ENCODE measurements at regions not wholly inside any gene's neighbourhood (a gene's known extent, or its start where the extent isn't known, plus 50 kb on each side); places are given as distances from the start of the nearest gene placed in this dataset.

DNA sequence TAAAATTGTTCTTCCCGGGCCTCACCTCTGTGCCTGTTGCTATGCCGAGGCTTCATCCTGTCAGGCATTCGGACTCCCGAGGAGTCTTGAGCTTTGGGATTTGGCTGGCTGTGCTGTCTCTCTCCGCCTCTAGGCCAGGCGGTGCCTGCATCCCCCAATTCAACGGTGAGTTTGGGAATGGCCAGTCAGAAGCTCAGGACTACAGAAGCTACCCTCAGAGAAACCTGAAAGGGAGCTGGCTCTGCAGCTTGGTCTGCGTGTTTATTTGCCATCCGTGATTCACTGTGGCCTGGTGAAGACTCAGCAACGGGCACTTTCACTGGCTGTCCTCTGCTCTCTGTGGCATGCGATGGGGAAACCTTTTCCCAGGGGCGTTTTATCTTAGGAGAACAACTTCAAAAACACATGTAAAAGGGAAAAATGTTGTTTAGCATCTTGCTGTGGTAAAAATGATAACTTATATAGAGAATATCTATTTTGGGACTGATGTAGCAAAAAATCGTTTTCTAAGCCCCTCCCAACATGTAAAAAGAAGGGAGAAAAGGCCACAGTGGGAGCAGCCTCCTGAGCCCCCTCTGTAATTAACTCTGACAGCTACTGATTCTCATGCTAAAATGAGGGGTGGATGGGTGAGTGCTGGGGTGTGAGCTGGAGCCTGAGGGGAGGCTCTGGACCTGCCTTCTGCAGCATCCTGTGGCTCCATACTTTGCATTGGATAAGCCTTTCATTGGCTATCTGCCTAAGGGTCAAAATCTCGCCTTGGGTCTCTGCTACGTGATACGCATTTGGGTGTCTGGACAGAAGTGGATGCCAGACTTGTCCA is 103.4 kb upstream of the KLHL25 start:
- Histone ChIP-seq H3K14ac (ENCODE audit: low read length in 2 of 2) (no peak overlapping the region), H2BK5ac (ENCODE audit: low read depth, low read length, poor library complexity, severe bottlenecking) (no peak overlapping the region), H2AFZ (ENCODE audit: low read depth, low read length) (no peak overlapping the region), H3K27me3 (ENCODE audit: control insufficient read depth in 1 of 2, insufficient read depth in 1 of 2, low read length in 2 of 2) (peaks cover 0 to 60% of the 10 kb centered on the region in 2 experiments), H3K23ac (ENCODE audit: low read length in 2 of 2) (no peak overlapping the region), H2BK120ac (ENCODE audit: low read depth, low read length) (no peak overlapping the region), H3K4ac (ENCODE audit: low read depth in 1 of 2, low read length in 2 of 2) (no peak overlapping the region), H3K36me3 (ENCODE audit: control insufficient read depth in 1 of 2, insufficient read depth in 2 of 2, low read depth in 1 of 2, low read length in 2 of 2) (no peaks in the 10 kb centered on the region), H4K91ac (ENCODE audit: low read length) (no peak overlapping the region), H3K27ac (ENCODE audit: low read length, poor library complexity, severe bottlenecking) (no peak overlapping the region), H2BK15ac (ENCODE audit: low read depth, poor library complexity, severe bottlenecking) (no peak overlapping the region), H3K79me1 (replicated peaks; ENCODE audit: low read length, poor library complexity, severe bottlenecking) (no peaks in the 10 kb centered on the region), H3K4me1 (ENCODE audit: control insufficient read depth, insufficient read depth, low read depth, low read length) (no peaks in the 10 kb centered on the region), H4K8ac (ENCODE audit: low read length) (no peak overlapping the region), H3K9me3 (ENCODE audit: control insufficient read depth, low read length) (no peaks in the 10 kb centered on the region), H3K4me3 (ENCODE audit: insufficient read depth in 1 of 2, low read depth in 1 of 2, low read length in 2 of 2) (no peak overlapping the region), H3K4me2 (ENCODE audit: low read length, poor library complexity, severe bottlenecking) (no peak overlapping the region), H2AK5ac (ENCODE audit: low read length, severe bottlenecking) (no peak overlapping the region), H3K9ac (ENCODE audit: low read length) (no peak overlapping the region), H2BK12ac (ENCODE audit: low read length in 2 of 2) (no peak overlapping the region), H3K18ac (ENCODE audit: low read depth in 1 of 2, low read length in 2 of 2) (no peak overlapping the region)
- 38% methylated on average over 14 of the region's 16 CpGs for WGBS
- no peak for DNase-seq

DNA sequence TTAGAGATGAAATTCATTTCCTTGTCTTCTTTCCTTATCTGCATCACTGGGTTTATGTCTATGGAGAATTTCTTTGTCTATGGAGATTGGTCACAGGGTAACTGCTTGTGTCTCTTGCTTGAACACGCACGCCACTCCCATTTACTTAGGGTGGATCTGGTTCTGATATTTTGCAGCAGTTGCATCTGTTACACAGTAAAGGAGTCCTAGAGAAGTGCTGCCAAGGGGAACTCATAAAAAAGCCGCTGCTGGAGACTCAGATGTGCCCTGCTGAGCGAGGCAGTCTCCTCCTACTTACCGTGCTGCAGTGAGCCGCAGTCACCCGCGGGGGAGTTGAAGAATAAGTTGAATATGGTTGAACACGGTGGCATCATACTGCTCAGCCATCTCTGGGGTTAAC is 105.2 kb upstream of the KLHL25 start:
- Histone ChIP-seq H3K23ac (ENCODE audit: low read length in 2 of 2) (no peak overlapping the region), H3K79me1 (replicated peaks; ENCODE audit: low read length, poor library complexity, severe bottlenecking) (no peaks in the 10 kb centered on the region), H3K9me3 (ENCODE audit: control insufficient read depth, low read length) (no peaks in the 10 kb centered on the region), H3K27ac (ENCODE audit: low read length, poor library complexity, severe bottlenecking) (no peak overlapping the region), H3K4me2 (ENCODE audit: low read length, poor library complexity, severe bottlenecking) (no peak overlapping the region), H2BK5ac (ENCODE audit: low read depth, low read length, poor library complexity, severe bottlenecking) (no peak overlapping the region), H2AFZ (ENCODE audit: low read depth, low read length) (no peak overlapping the region), H4K91ac (ENCODE audit: low read length) (no peak overlapping the region), H3K9ac (ENCODE audit: low read length) (no peak overlapping the region), H3K18ac (ENCODE audit: low read depth in 1 of 2, low read length in 2 of 2) (no peak overlapping the region), H3K4me3 (ENCODE audit: insufficient read depth in 1 of 2, low read depth in 1 of 2, low read length in 2 of 2) (no peak overlapping the region), H3K4me1 (ENCODE audit: control insufficient read depth, insufficient read depth, low read depth, low read length) (no peaks in the 10 kb centered on the region), H3K4ac (ENCODE audit: low read depth in 1 of 2, low read length in 2 of 2) (no peak overlapping the region), H3K36me3 (ENCODE audit: control insufficient read depth in 1 of 2, insufficient read depth in 2 of 2, low read depth in 1 of 2, low read length in 2 of 2) (no peaks in the 10 kb centered on the region), H2BK15ac (ENCODE audit: low read depth, poor library complexity, severe bottlenecking) (no peak overlapping the region), H2AK5ac (ENCODE audit: low read length, severe bottlenecking) (no peak overlapping the region), H3K27me3 (ENCODE audit: control insufficient read depth in 1 of 2, insufficient read depth in 1 of 2, low read length in 2 of 2) (peaks cover 0 to 42% of the 10 kb centered on the region in 2 experiments), H2BK12ac (ENCODE audit: low read length in 2 of 2) (no peak overlapping the region), H2BK120ac (ENCODE audit: low read depth, low read length) (no peak overlapping the region), H3K14ac (ENCODE audit: low read length in 2 of 2) (no peak overlapping the region), H4K8ac (ENCODE audit: low read length) (no peak overlapping the region)
- no peak for DNase-seq
- WGBS = 44% methylated on average over 9 of the region's 9 CpGs

GRCh38 chr15:85905751-85906450 is 111.2 kb upstream of the KLHL25 start:
- DNase-seq = no peak
- Histone ChIP-seq H4K8ac (ENCODE audit: low read length) (no peak overlapping the region), H3K9ac (ENCODE audit: low read length) (no peak overlapping the region), H3K9me3 (ENCODE audit: control insufficient read depth, low read length) (no peaks in the 10 kb centered on the region), H3K79me1 (replicated peaks; ENCODE audit: low read length, poor library complexity, severe bottlenecking) (no peaks in the 10 kb centered on the region), H3K27me3 (ENCODE audit: control insufficient read depth in 1 of 2, insufficient read depth in 1 of 2, low read length in 2 of 2) (peaks cover 0 to 6% of the 10 kb centered on the region in 2 experiments), H2BK5ac (ENCODE audit: low read depth, low read length, poor library complexity, severe bottlenecking) (no peak overlapping the region), H3K4me1 (ENCODE audit: control insufficient read depth, insufficient read depth, low read depth, low read length) (no peaks in the 10 kb centered on the region), H2AFZ (ENCODE audit: low read depth, low read length) (no peak overlapping the region), H3K14ac (ENCODE audit: low read length in 2 of 2) (no peak overlapping the region), H4K91ac (ENCODE audit: low read length) (no peak overlapping the region), H2AK5ac (ENCODE audit: low read length, severe bottlenecking) (no peak overlapping the region), H3K4me2 (ENCODE audit: low read length, poor library complexity, severe bottlenecking) (no peak overlapping the region), H3K4me3 (ENCODE audit: insufficient read depth in 1 of 2, low read depth in 1 of 2, low read length in 2 of 2) (no peak overlapping the region), H3K27ac (ENCODE audit: low read length, poor library complexity, severe bottlenecking) (no peak overlapping the region), H3K23ac (ENCODE audit: low read length in 2 of 2) (no peak overlapping the region), H2BK120ac (ENCODE audit: low read depth, low read length) (no peak overlapping the region), H2BK15ac (ENCODE audit: low read depth, poor library complexity, severe bottlenecking) (no peak overlapping the region), H3K18ac (ENCODE audit: low read depth in 1 of 2, low read length in 2 of 2) (no peak overlapping the region), H3K36me3 (ENCODE audit: control insufficient read depth in 1 of 2, insufficient read depth in 2 of 2, low read depth in 1 of 2, low read length in 2 of 2) (no peaks in the 10 kb centered on the region), H3K4ac (ENCODE audit: low read depth in 1 of 2, low read length in 2 of 2) (no peak overlapping the region), H2BK12ac (ENCODE audit: low read length in 2 of 2) (no peak overlapping the region)
- WGBS = 80% methylated on average over 12 of the region's 12 CpGs

DNA sequence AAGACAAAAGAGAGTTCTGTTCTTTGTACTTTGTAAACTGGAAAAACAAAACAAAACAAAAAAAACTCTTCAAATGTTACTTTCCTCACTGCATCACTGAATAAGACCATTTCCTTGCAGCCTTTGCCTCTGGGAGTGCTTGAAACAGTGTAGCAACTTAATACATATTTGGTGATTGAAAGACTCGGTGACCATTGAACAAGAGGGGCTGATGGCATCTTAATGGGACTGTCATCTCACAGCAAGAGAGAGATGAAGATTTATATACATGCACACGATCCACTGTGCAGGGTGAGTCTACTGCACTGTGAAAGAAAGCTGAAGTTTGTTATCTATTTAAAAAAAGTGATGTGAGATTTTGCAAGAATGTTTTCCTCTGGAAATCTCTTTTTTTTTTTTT is 111.9 kb upstream of the KLHL25 start:
- H3K9ac ChIP-seq (ENCODE audit: low read length) = no peak overlapping the region
- H3K27me3 ChIP-seq (ENCODE audit: control insufficient read depth in 1 of 2, insufficient read depth in 1 of 2, low read length in 2 of 2) = peaks cover 0 to 6% of the 10 kb centered on the region in 2 experiments
- H3K18ac ChIP-seq (ENCODE audit: low read depth in 1 of 2, low read length in 2 of 2) = no peak overlapping the region
- WGBS = 74% methylated on average over 2 of the region's 2 CpGs
- no peak overlapping the region for H2AFZ ChIP-seq (ENCODE audit: low read depth, low read length)
- no peak overlapping the region for H2BK15ac ChIP-seq (ENCODE audit: low read depth, poor library complexity, severe bottlenecking)
- H2BK5ac ChIP-seq (ENCODE audit: low read depth, low read length, poor library complexity, severe bottlenecking) = no peak overlapping the region
- H3K4me1 ChIP-seq (ENCODE audit: control insufficient read depth, insufficient read depth, low read depth, low read length) = no peaks in the 10 kb centered on the region
- no peak overlapping the region for H4K8ac ChIP-seq (ENCODE audit: low read length)
- H3K4me3 ChIP-seq (ENCODE audit: insufficient read depth in 1 of 2, low read depth in 1 of 2, low read length in 2 of 2) = no peak overlapping the region
- no peak overlapping the region for H3K14ac ChIP-seq (ENCODE audit: low read length in 2 of 2)
- no peaks in the 10 kb centered on the region for H3K9me3 ChIP-seq (ENCODE audit: control insufficient read depth, low read length)
- H3K4ac ChIP-seq (ENCODE audit: low read depth in 1 of 2, low read length in 2 of 2) = no peak overlapping the region
- no peak overlapping the region for H3K4me2 ChIP-seq (ENCODE audit: low read length, poor library complexity, severe bottlenecking)
- no peaks in the 10 kb centered on the region for H3K79me1 ChIP-seq (replicated peaks; ENCODE audit: low read length, poor library complexity, severe bottlenecking)
- no peak overlapping the region for H3K23ac ChIP-seq (ENCODE audit: low read length in 2 of 2)
- no peak overlapping the region for H3K27ac ChIP-seq (ENCODE audit: low read length, poor library complexity, severe bottlenecking)
- no peak for DNase-seq
- no peaks in the 10 kb centered on the region for H3K36me3 ChIP-seq (ENCODE audit: control insufficient read depth in 1 of 2, insufficient read depth in 2 of 2, low read depth in 1 of 2, low read length in 2 of 2)
- no peak overlapping the region for H2BK120ac ChIP-seq (ENCODE audit: low read depth, low read length)
- no peak overlapping the region for H2AK5ac ChIP-seq (ENCODE audit: low read length, severe bottlenecking)
- no peak overlapping the region for H2BK12ac ChIP-seq (ENCODE audit: low read length in 2 of 2)
- no peak overlapping the region for H4K91ac ChIP-seq (ENCODE audit: low read length)
